ENCODE measurements at regions not wholly inside any gene's neighbourhood (a gene's known extent, or its start where the extent isn't known, plus 50 kb on each side); places are given as distances from the start of the nearest gene placed in this dataset.

DNA sequence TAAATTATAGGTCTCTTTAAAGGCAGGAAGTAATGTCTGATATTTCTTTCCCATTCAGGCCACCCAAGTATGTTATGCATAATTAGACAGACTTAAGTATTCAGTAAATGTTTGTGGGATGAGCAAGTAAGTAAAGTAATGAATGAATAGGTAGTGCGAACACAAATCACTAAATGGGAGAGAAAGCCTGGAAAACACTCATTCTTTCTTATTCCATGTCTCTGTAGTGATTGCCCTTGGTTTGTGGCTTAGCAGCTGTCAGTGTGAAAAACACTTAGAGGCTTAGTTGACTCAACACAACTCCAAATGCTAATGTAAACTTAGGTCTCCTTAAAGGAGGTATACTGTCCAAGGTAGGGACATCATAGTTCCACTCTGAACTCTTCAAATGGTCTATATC lies 182.5 kb downstream of the ZC3H11B start (continued):
- no peak for TF ChIP-seq NR1H2 (CRISPR knock-in tag; IDR thresholded peaks at IDR 0.05)

DNA sequence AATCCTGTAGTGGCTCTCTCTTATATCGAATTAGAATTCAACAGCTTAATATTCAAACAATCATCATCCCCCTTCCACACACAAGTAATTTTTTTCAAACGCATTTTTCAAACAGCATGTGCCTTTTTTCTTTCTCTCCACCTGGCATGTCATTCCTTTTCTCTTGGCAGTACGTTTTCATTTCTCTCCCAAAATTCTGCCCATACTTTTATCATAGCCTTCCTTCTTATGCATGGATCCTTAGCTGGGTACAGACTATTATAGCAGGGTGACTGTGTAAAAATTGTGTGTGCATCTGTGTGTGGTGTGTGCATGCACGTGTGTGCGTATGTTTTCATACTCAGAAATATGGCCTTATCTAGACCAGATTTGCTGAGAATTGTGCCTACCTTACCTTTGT lies 184.3 kb downstream of the ZC3H11B start:
- ATAC-seq = no peak
- CTCF ChIA-PET = interaction anchor here (0.6 to 2.0 kb wide), 3 partner anchors 10 to 232 kb away, joined by 3 to 6 read pairs (median 3); no protein-coding TSS in a partner anchor
- POLR2A ChIA-PET = no interaction called here
- Mint-ChIP-seq H3K9me3 (no peaks in the 10 kb centered on the region), H3K27me3 (ENCODE audit: low read depth) (no peaks in the 10 kb centered on the region), H3K36me3 (no peaks in the 10 kb centered on the region), H3K4me1 (peaks cover 22% of the 10 kb centered on the region), H3K4me3 (no peak overlapping the region), H3K27ac (no peak overlapping the region)
- no peak for DNase-seq (ENCODE audit: low spot score)
- TF ChIP-seq MYBL2 (CRISPR knock-in tag; IDR thresholded peaks at IDR 0.05) (no peak), JUN (CRISPR knock-in tag; IDR thresholded peaks at IDR 0.05) (no peak), ZNF121 (CRISPR knock-in tag; IDR thresholded peaks at IDR 0.05) (no peak), MXD4 (CRISPR knock-in tag; IDR thresholded peaks at IDR 0.05; ENCODE audit: borderline replicate concordance) (no peak), ZNF263 (CRISPR knock-in tag; IDR thresholded peaks at IDR 0.05; ENCODE audit: low read depth) (no peak), PRRX2 (CRISPR knock-in tag; IDR thresholded peaks at IDR 0.05) (no peak), CREM (CRISPR knock-in tag; IDR thresholded peaks at IDR 0.05) (no peak), HMGA2 (CRISPR knock-in tag; IDR thresholded peaks at IDR 0.05) (no peak), TEAD1 (CRISPR knock-in tag; IDR thresholded peaks at IDR 0.05) (no peak), ZNF423 (CRISPR knock-in tag; IDR thresholded peaks at IDR 0.05) (no peak), JAZF1 (CRISPR knock-in tag; IDR thresholded peaks at IDR 0.05) (no peak), TCF7 (CRISPR knock-in tag; IDR thresholded peaks at IDR 0.05; ENCODE audit: low read depth) (no peak)
- TF ChIP-seq, protein P1, sequence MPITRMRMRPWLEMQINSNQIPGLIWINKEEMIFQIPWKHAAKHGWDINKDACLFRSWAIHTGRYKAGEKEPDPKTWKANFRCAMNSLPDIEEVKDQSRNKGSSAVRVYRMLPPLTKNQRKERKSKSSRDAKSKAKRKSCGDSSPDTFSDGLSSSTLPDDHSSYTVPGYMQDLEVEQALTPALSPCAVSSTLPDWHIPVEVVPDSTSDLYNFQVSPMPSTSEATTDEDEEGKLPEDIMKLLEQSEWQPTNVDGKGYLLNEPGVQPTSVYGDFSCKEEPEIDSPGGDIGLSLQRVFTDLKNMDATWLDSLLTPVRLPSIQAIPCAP (CRISPR knock-in tag; IDR thresholded peaks at IDR 0.05) = no peak
- TF ChIP-seq, protein P2, sequence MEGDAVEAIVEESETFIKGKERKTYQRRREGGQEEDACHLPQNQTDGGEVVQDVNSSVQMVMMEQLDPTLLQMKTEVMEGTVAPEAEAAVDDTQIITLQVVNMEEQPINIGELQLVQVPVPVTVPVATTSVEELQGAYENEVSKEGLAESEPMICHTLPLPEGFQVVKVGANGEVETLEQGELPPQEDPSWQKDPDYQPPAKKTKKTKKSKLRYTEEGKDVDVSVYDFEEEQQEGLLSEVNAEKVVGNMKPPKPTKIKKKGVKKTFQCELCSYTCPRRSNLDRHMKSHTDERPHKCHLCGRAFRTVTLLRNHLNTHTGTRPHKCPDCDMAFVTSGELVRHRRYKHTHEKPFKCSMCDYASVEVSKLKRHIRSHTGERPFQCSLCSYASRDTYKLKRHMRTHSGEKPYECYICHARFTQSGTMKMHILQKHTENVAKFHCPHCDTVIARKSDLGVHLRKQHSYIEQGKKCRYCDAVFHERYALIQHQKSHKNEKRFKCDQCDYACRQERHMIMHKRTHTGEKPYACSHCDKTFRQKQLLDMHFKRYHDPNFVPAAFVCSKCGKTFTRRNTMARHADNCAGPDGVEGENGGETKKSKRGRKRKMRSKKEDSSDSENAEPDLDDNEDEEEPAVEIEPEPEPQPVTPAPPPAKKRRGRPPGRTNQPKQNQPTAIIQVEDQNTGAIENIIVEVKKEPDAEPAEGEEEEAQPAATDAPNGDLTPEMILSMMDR (IDR thresholded peaks at IDR 0.05) = no peak
- TF ChIP-seq, protein P3, sequence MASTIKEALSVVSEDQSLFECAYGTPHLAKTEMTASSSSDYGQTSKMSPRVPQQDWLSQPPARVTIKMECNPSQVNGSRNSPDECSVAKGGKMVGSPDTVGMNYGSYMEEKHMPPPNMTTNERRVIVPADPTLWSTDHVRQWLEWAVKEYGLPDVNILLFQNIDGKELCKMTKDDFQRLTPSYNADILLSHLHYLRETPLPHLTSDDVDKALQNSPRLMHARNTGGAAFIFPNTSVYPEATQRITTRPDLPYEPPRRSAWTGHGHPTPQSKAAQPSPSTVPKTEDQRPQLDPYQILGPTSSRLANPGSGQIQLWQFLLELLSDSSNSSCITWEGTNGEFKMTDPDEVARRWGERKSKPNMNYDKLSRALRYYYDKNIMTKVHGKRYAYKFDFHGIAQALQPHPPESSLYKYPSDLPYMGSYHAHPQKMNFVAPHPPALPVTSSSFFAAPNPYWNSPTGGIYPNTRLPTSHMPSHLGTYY (CRISPR knock-in tag; IDR thresholded peaks at IDR 0.05) = no peak
- TF ChIP-seq, protein P4, sequence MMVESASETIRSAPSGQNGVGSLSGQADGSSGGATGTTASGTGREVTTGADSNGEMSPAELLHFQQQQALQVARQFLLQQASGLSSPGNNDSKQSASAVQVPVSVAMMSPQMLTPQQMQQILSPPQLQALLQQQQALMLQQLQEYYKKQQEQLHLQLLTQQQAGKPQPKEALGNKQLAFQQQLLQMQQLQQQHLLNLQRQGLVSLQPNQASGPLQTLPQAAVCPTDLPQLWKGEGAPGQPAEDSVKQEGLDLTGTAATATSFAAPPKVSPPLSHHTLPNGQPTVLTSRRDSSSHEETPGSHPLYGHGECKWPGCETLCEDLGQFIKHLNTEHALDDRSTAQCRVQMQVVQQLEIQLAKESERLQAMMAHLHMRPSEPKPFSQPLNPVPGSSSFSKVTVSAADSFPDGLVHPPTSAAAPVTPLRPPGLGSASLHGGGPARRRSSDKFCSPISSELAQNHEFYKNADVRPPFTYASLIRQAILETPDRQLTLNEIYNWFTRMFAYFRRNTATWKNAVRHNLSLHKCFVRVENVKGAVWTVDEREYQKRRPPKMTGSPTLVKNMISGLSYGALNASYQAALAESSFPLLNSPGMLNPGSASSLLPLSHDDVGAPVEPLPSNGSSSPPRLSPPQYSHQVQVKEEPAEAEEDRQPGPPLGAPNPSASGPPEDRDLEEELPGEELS (CRISPR knock-in tag; IDR thresholded peaks at IDR 0.05) = no peak
- TF ChIP-seq, protein P5, sequence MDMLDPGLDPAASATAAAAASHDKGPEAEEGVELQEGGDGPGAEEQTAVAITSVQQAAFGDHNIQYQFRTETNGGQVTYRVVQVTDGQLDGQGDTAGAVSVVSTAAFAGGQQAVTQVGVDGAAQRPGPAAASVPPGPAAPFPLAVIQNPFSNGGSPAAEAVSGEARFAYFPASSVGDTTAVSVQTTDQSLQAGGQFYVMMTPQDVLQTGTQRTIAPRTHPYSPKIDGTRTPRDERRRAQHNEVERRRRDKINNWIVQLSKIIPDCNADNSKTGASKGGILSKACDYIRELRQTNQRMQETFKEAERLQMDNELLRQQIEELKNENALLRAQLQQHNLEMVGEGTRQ (CRISPR knock-in tag; IDR thresholded peaks at IDR 0.05) = no peak

DNA sequence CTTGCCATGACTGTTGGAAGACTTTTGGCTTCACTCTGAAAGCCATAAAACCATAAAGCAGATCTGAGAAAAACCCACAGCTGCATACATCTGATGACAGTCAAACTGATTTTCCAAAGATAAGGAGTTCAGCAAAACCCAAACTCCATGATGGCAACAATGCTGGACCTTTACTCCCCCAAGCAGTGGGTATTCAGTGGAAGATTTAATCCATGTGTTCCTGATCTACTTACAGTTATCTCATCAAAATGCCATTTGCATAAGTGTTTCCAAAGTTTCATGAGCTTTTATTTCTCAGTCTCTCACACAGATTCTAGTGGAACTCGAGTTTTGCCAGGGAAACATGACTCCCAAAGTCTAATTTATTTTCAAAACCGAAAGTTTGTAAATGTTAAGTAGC lies 184.9 kb downstream of the ZC3H11B start:
- Mint-ChIP-seq H3K4me3 (no peak overlapping the region), H3K27me3 (ENCODE audit: low read depth) (no peaks in the 10 kb centered on the region), H3K4me1 (peaks cover 16% of the 10 kb centered on the region), H3K36me3 (no peaks in the 10 kb centered on the region), H3K27ac (no peak overlapping the region), H3K9me3 (no peaks in the 10 kb centered on the region)
- CTCF ChIA-PET = interaction anchor here (0.9 to 2.0 kb wide), 2 partner anchors 11 to 233 kb away, joined by 3 to 6 read pairs; no protein-coding TSS in a partner anchor
- no peak for ATAC-seq
- DNase-seq (ENCODE audit: low spot score) = no peak
- POLR2A ChIA-PET = no interaction called here
- TF ChIP-seq, protein P6, sequence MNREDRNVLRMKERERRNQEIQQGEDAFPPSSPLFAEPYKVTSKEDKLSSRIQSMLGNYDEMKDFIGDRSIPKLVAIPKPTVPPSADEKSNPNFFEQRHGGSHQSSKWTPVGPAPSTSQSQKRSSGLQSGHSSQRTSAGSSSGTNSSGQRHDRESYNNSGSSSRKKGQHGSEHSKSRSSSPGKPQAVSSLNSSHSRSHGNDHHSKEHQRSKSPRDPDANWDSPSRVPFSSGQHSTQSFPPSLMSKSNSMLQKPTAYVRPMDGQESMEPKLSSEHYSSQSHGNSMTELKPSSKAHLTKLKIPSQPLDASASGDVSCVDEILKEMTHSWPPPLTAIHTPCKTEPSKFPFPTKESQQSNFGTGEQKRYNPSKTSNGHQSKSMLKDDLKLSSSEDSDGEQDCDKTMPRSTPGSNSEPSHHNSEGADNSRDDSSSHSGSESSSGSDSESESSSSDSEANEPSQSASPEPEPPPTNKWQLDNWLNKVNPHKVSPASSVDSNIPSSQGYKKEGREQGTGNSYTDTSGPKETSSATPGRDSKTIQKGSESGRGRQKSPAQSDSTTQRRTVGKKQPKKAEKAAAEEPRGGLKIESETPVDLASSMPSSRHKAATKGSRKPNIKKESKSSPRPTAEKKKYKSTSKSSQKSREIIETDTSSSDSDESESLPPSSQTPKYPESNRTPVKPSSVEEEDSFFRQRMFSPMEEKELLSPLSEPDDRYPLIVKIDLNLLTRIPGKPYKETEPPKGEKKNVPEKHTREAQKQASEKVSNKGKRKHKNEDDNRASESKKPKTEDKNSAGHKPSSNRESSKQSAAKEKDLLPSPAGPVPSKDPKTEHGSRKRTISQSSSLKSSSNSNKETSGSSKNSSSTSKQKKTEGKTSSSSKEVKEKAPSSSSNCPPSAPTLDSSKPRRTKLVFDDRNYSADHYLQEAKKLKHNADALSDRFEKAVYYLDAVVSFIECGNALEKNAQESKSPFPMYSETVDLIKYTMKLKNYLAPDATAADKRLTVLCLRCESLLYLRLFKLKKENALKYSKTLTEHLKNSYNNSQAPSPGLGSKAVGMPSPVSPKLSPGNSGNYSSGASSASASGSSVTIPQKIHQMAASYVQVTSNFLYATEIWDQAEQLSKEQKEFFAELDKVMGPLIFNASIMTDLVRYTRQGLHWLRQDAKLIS (CRISPR knock-in tag; IDR thresholded peaks at IDR 0.05; ENCODE audit: borderline replicate concordance) = no peak
- TF ChIP-seq GTF2I (CRISPR knock-in tag; conservative IDR thresholded peaks at IDR 0.05) = no peak
- TF ChIP-seq KAT7 (CRISPR knock-in tag; IDR thresholded peaks at IDR 0.05; ENCODE audit: borderline replicate concordance) = no peak
- TF ChIP-seq ESRRA (CRISPR knock-in tag; IDR thresholded peaks at IDR 0.05; ENCODE audit: borderline replicate concordance) = no peak
- TF ChIP-seq, protein P7, sequence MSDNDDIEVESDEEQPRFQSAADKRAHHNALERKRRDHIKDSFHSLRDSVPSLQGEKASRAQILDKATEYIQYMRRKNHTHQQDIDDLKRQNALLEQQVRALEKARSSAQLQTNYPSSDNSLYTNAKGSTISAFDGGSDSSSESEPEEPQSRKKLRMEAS (CRISPR knock-in tag; IDR thresholded peaks at IDR 0.05) = no peak
- no peak for TF ChIP-seq FOXJ3 (CRISPR knock-in tag; IDR thresholded peaks at IDR 0.05; ENCODE audit: borderline replicate concordance)
- TF ChIP-seq ZNF423 (CRISPR knock-in tag; IDR thresholded peaks at IDR 0.05) = no peak
- TF ChIP-seq FOXK1 (CRISPR knock-in tag; IDR thresholded peaks at IDR 0.05) = no peak
